ENCODE measurements at regions not wholly inside any gene's neighbourhood (a gene's known extent, or its start where the extent isn't known, plus 50 kb on each side); places are given as distances from the start of the nearest gene placed in this dataset.
"Not testable (repeated sequence)": the region's sequence is repeated elsewhere in the genome, so short reads cannot be mapped to it uniquely, and the experiment has no call there.

DNA sequence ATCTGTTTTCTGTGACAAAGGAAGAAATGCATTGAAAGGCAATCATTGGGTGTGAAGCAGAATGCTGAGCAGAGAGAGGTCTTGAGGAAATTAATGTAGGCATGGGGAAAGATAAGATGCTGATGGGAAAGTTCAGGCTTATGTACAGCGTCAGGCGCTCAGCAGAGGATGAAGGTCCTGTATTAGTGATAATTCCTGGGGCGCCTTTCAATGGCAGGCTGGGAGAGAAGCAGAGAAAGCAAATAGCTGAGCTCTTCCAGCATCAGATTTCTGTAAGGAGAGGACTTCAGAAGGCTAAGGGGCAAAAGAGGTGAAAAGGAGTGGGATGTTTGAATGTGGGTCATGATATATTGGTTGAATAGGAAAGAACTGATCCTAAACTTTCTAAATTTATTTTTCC is 129.8 kb downstream of the HNMT start:
- in situ Hi-C loops (cut with HindIII; ENCODE audit: low sequenced_read_pairs), result no loop called here
- DNase-seq (ENCODE audit: low read depth), result no peak
- TF ChIP-seq, protein P1, sequence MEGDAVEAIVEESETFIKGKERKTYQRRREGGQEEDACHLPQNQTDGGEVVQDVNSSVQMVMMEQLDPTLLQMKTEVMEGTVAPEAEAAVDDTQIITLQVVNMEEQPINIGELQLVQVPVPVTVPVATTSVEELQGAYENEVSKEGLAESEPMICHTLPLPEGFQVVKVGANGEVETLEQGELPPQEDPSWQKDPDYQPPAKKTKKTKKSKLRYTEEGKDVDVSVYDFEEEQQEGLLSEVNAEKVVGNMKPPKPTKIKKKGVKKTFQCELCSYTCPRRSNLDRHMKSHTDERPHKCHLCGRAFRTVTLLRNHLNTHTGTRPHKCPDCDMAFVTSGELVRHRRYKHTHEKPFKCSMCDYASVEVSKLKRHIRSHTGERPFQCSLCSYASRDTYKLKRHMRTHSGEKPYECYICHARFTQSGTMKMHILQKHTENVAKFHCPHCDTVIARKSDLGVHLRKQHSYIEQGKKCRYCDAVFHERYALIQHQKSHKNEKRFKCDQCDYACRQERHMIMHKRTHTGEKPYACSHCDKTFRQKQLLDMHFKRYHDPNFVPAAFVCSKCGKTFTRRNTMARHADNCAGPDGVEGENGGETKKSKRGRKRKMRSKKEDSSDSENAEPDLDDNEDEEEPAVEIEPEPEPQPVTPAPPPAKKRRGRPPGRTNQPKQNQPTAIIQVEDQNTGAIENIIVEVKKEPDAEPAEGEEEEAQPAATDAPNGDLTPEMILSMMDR (IDR thresholded peaks at IDR 0.05; ENCODE audit: low read depth, low read length, missing control alignments), result no peak
- H3K4me3 ChIP-seq (ENCODE audit: low read depth, low read length), result no peak overlapping the region

DNA sequence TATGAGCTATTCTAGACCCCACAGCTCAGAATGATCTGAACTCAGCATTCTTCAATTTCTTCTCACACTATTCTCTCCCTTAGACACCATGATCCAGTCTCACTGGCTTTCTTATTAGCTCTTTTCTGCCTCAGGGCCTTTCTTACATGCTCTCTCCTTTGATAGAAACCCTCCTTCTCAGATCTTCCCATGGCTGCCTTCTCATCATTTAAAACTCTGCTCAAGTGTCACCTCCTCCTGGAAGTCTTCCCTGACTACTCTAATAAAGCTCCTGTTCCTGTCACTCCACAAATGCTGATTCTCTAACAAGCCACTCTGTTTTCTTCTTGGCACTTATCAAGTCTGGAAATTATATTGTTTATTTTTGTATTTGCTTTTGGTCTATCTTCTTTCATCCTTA is 131.1 kb downstream of the HNMT start:
- no peak overlapping the region for H3K4me3 ChIP-seq (ENCODE audit: low read depth, low read length)
- TF ChIP-seq, protein P1 (IDR thresholded peaks at IDR 0.05; ENCODE audit: low read depth, low read length, missing control alignments), result no peak
- in situ Hi-C loops (cut with HindIII; ENCODE audit: low sequenced_read_pairs), result no loop called here
- no peak for DNase-seq (ENCODE audit: low read depth)

DNA sequence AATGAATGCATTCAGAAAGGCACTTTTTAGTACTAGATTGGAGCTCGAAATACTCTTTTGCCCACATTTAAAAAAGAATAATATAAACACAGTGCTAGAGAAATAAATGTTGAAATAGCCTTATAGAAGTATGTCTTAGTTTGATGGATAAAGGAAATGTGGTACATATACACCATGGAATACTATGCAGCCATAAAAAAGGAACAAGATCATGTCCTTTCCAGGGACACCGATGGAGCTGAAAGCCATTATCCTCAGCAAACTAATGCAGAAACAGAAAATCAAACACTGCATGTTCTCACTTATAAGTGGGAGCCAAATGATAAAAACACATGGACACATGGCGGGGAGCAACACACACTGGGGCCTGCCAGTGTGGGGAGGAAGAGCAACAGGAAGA is 135.0 kb downstream of the HNMT start:
- H3K4me3 ChIP-seq (ENCODE audit: low read depth, low read length); in situ Hi-C loops (cut with HindIII; ENCODE audit: low sequenced_read_pairs); DNase-seq (ENCODE audit: low read depth): not testable (repeated sequence)

DNA sequence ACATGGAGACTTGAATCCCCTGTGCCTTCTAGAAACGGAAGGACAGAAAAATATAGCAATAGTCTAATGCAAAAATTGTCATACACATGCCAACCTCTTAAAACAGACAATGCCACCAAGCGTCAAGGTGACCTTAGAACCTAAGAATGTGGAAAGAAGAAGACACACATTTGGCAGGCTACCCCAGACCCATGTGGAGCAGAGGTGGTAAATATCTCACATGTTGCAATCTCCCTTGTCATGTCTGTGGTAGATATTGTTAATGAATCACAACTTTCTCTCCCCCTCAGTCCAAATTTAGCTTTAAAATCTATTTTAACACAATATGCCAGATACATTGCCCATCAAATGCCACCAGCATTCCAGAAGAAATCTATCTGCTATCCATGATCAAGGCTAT is 137.4 kb downstream of the HNMT start:
- TF ChIP-seq, protein P1 (IDR thresholded peaks at IDR 0.05; ENCODE audit: low read depth, low read length, missing control alignments), result no peak
- H3K4me3 ChIP-seq (ENCODE audit: low read depth, low read length), result no peak overlapping the region
- in situ Hi-C loops (cut with HindIII; ENCODE audit: low sequenced_read_pairs), result no loop called here
- DNase-seq (ENCODE audit: low read depth), result no peak

- no peak overlapping the region for H3K4me3 ChIP-seq (ENCODE audit: low read depth, low read length)
- TF ChIP-seq, protein P1 (IDR thresholded peaks at IDR 0.05; ENCODE audit: low read depth, low read length, missing control alignments), result no peak
- no peak for DNase-seq (ENCODE audit: low read depth)
- in situ Hi-C loops (cut with HindIII; ENCODE audit: low sequenced_read_pairs), result no loop called here
Measured at GRCh38 chr2:138102664-138103063, 138.4 kb downstream of the HNMT start.

- in situ Hi-C loops (cut with HindIII; ENCODE audit: low sequenced_read_pairs), result no loop called here
- DNase-seq (ENCODE audit: low read depth), result no peak
- H3K4me3 ChIP-seq (ENCODE audit: low read depth, low read length), result no peak overlapping the region
- TF ChIP-seq, protein P1 (IDR thresholded peaks at IDR 0.05; ENCODE audit: low read depth, low read length, missing control alignments), result no peak
Measured at GRCh38 chr2:138103156-138103555, 138.9 kb downstream of the HNMT start.

DNA sequence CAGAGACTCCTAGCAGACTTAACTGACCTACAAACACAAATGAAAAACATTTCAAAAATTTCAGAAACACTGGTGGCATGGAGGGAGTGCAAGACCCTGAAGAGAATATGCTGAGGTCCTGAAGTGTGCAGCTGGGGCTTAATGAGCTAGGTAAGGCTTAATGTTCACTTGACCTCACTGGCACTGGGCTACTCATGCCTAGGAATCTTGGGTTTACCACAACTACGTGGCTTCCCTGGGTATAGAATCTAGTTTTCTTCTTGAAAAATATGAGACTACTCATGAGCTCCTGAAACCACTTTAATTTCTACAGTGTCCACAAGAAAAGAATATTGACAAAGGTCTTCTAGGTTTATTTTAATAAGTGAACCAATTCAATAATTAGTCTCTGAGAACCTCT is 139.8 kb downstream of the HNMT start:
- TF ChIP-seq, protein P1 (IDR thresholded peaks at IDR 0.05; ENCODE audit: low read depth, low read length, missing control alignments), result no peak
- no peak overlapping the region for H3K4me3 ChIP-seq (ENCODE audit: low read depth, low read length)
- no peak for DNase-seq (ENCODE audit: low read depth)
- in situ Hi-C loops (cut with HindIII; ENCODE audit: low sequenced_read_pairs), result no loop called here

Measured in astrocyte of the cerebellum (primary cell).